ENCODE measurements at regions not wholly inside any gene's neighbourhood (a gene's known extent, or its start where the extent isn't known, plus 50 kb on each side); places are given as distances from the start of the nearest gene placed in this dataset.
A peak's percentile ranks its signal among the peaks of the same experiment; 100 is the strongest.
"Not testable (repeated sequence)": the region's sequence is repeated elsewhere in the genome, so short reads cannot be mapped to it uniquely, and the experiment has no call there.

- DNase-seq (ENCODE audit: low spot score in 2 of 2) (no peak), ATAC-seq (no peak)
- peaks cover 8% of the 10 kb centered on the region for H3K9me3 Mint-ChIP-seq
- H3K4me3 Mint-ChIP-seq = no peak overlapping the region
- no peaks in the 10 kb centered on the region for H3K4me1 Mint-ChIP-seq
- H3K27ac Mint-ChIP-seq = no peak overlapping the region
- H3K36me3 Mint-ChIP-seq = no peaks in the 10 kb centered on the region
Observed at GRCh38 chr4:82149750-82150149, 224.0 kb downstream of the HNRNPD start.

- no peak for ATAC-seq
Observed at GRCh38 chr4:82145850-82146249, 227.9 kb downstream of the HNRNPD start.

GRCh38 chr4:82140422-82140821 lies 233.4 kb downstream of the HNRNPD start:
- H3K9me3 Mint-ChIP-seq = no peaks in the 10 kb centered on the region
- H3K36me3 Mint-ChIP-seq = no peaks in the 10 kb centered on the region
- no peak overlapping the region for H3K27ac Mint-ChIP-seq

More at GRCh38 chr4:82145850-82146249, 227.9 kb downstream of the HNRNPD start:
- Mint-ChIP-seq H3K27ac (no peak overlapping the region), H3K4me1 (no peaks in the 10 kb centered on the region), H3K4me3 (no peak overlapping the region), H3K36me3 (no peaks in the 10 kb centered on the region), H3K9me3 (no peaks in the 10 kb centered on the region)
- no peak for DNase-seq (ENCODE audit: low spot score in 2 of 2)

GRCh38 chr4:82139287-82139686 lies 234.5 kb downstream of the HNRNPD start:
- no peaks in the 10 kb centered on the region for H3K36me3 Mint-ChIP-seq
- H3K9me3 Mint-ChIP-seq = no peaks in the 10 kb centered on the region
- H3K4me1 Mint-ChIP-seq = peaks cover 6% of the 10 kb centered on the region
- no peak for ATAC-seq
- no peak overlapping the region for H3K4me3 Mint-ChIP-seq
- DNase-seq (ENCODE audit: low spot score in 2 of 2) = no peak
- H3K27ac Mint-ChIP-seq = no peak overlapping the region

More at GRCh38 chr4:82140422-82140821, 233.4 kb downstream of the HNRNPD start:
- Mint-ChIP-seq H3K4me1 (peaks cover 6% of the 10 kb centered on the region), H3K4me3 (no peak overlapping the region)
- DNase-seq (ENCODE audit: low spot score in 2 of 2) = no peak
- ATAC-seq = no peak

- Mint-ChIP-seq H3K9me3 (no peaks in the 10 kb centered on the region), H3K4me1 (peaks cover 6% of the 10 kb centered on the region), H3K36me3 (no peaks in the 10 kb centered on the region), H3K27ac (no peak overlapping the region), H3K4me3 (no peak overlapping the region)
- peak; percentile 95 for ATAC-seq
- no peak for DNase-seq (ENCODE audit: low spot score in 2 of 2)
Observed at GRCh38 chr4:82138374-82138773, 235.4 kb downstream of the HNRNPD start.

- H3K4me1 Mint-ChIP-seq = peaks cover 6% of the 10 kb centered on the region
- ATAC-seq = peak; percentile 71
- DNase-seq (ENCODE audit: low spot score in 2 of 2) = no peak
- no peak overlapping the region for H3K27ac Mint-ChIP-seq
- no peak overlapping the region for H3K4me3 Mint-ChIP-seq
- no peaks in the 10 kb centered on the region for H3K36me3 Mint-ChIP-seq
- H3K9me3 Mint-ChIP-seq = no peaks in the 10 kb centered on the region
Observed at GRCh38 chr4:82136161-82136801, 237.5 kb downstream of the HNRNPD start.

- Mint-ChIP-seq H3K9me3 (no peaks in the 10 kb centered on the region), H3K4me1 (no peaks in the 10 kb centered on the region)
- no peak for ATAC-seq
Observed at GRCh38 chr4:82128355-82128754, 245.4 kb downstream of the HNRNPD start.

GRCh38 chr4:82126512-82127040 lies 247.2 kb downstream of the HNRNPD start:
- no peak overlapping the region for H3K27ac Mint-ChIP-seq
- H3K9me3 Mint-ChIP-seq = no peaks in the 10 kb centered on the region
- no peak for ATAC-seq
- no peak overlapping the region for H3K4me3 Mint-ChIP-seq
- no peaks in the 10 kb centered on the region for H3K36me3 Mint-ChIP-seq
- DNase-seq (ENCODE audit: low spot score in 2 of 2) = no peak
- no peaks in the 10 kb centered on the region for H3K4me1 Mint-ChIP-seq

More at GRCh38 chr4:82128355-82128754, 245.4 kb downstream of the HNRNPD start:
- H3K36me3 Mint-ChIP-seq = no peaks in the 10 kb centered on the region
- H3K4me3 Mint-ChIP-seq = no peak overlapping the region
- no peak overlapping the region for H3K27ac Mint-ChIP-seq
- no peak for DNase-seq (ENCODE audit: low spot score in 2 of 2)

- no peak for DNase-seq (ENCODE audit: low spot score in 2 of 2)
- H3K9me3 Mint-ChIP-seq = no peaks in the 10 kb centered on the region
- ATAC-seq = no peak
- no peak overlapping the region for H3K4me3 Mint-ChIP-seq
- no peak overlapping the region for H3K27ac Mint-ChIP-seq
- no peaks in the 10 kb centered on the region for H3K36me3 Mint-ChIP-seq
- H3K4me1 Mint-ChIP-seq = no peaks in the 10 kb centered on the region
Observed at GRCh38 chr4:82125787-82126297, 247.9 kb downstream of the HNRNPD start.

GRCh38 chr4:82124932-82125786 lies 248.6 kb downstream of the HNRNPD start:
- no peaks in the 10 kb centered on the region for H3K4me1 Mint-ChIP-seq
- H3K27ac Mint-ChIP-seq = no peak overlapping the region
- DNase-seq (ENCODE audit: low spot score in 2 of 2) (no peak), ATAC-seq (no peak)
- H3K9me3 Mint-ChIP-seq = no peaks in the 10 kb centered on the region
- no peaks in the 10 kb centered on the region for H3K36me3 Mint-ChIP-seq
- H3K4me3 Mint-ChIP-seq = no peak overlapping the region

GRCh38 chr4:82124365-82124764 lies 249.4 kb downstream of the HNRNPD start:
- Mint-ChIP-seq H3K4me3 (no peak overlapping the region), H3K27ac (no peak overlapping the region), H3K36me3 (no peaks in the 10 kb centered on the region), H3K4me1 (no peaks in the 10 kb centered on the region), H3K9me3 (no peaks in the 10 kb centered on the region)
- DNase-seq (ENCODE audit: low spot score in 2 of 2) (no peak), ATAC-seq (no peak)

- no peak overlapping the region for H3K27ac Mint-ChIP-seq
- H3K36me3 Mint-ChIP-seq = no peaks in the 10 kb centered on the region
Observed at GRCh38 chr4:82123934-82124333, 249.9 kb downstream of the HNRNPD start.

GRCh38 chr4:82115183-82115582 lies 258.6 kb downstream of the HNRNPD start:
- not testable (repeated sequence) for H3K27ac Mint-ChIP-seq; H3K36me3 Mint-ChIP-seq; H3K9me3 Mint-ChIP-seq; H3K4me1 Mint-ChIP-seq; H3K4me3 Mint-ChIP-seq; ATAC-seq; DNase-seq (ENCODE audit: low spot score in 2 of 2)

More at GRCh38 chr4:82123934-82124333, 249.9 kb downstream of the HNRNPD start:
- Mint-ChIP-seq H3K4me1 (no peaks in the 10 kb centered on the region), H3K9me3 (no peaks in the 10 kb centered on the region), H3K4me3 (no peak overlapping the region)
- ATAC-seq (no peak), DNase-seq (ENCODE audit: low spot score in 2 of 2) (no peak)

- Mint-ChIP-seq H3K4me3 (no peak overlapping the region), H3K36me3 (no peaks in the 10 kb centered on the region), H3K4me1 (no peaks in the 10 kb centered on the region), H3K27ac (no peak overlapping the region), H3K9me3 (no peaks in the 10 kb centered on the region)
- ATAC-seq (no peak), DNase-seq (ENCODE audit: low spot score in 2 of 2) (no peak)
Observed at GRCh38 chr4:82108506-82108905, 265.3 kb downstream of the HNRNPD start.

- H3K4me3 Mint-ChIP-seq = no peak overlapping the region
- H3K27ac Mint-ChIP-seq = no peak overlapping the region
- H3K36me3 Mint-ChIP-seq = no peaks in the 10 kb centered on the region
- no peaks in the 10 kb centered on the region for H3K9me3 Mint-ChIP-seq
- no peak for DNase-seq (ENCODE audit: low spot score in 2 of 2)
- no peaks in the 10 kb centered on the region for H3K4me1 Mint-ChIP-seq
- ATAC-seq = no peak
Observed at GRCh38 chr4:82104578-82104977, 269.2 kb downstream of the HNRNPD start.
